ENCODE measurements at regions not wholly inside any gene's neighbourhood (a gene's known extent, or its start where the extent isn't known, plus 50 kb on each side); places are given as distances from the start of the nearest gene placed in this dataset.

- DNase-seq (ENCODE audit: low read depth in 3 of 3, low spot score in 1 of 3) = no peak
Observed at GRCh38 chr16:65988024-65988595, 378.4 kb upstream of the CDH5 start.

GRCh38 chr16:65984296-65984695 lies 382.2 kb upstream of the CDH5 start:
- no peak for DNase-seq (ENCODE audit: low read depth in 3 of 3, low spot score in 1 of 3)

- no peak for DNase-seq (ENCODE audit: low read depth in 3 of 3, low spot score in 1 of 3)
Observed at GRCh38 chr16:65981057-65981456, 385.4 kb upstream of the CDH5 start.

- no peak for DNase-seq (ENCODE audit: low read depth in 3 of 3, low spot score in 1 of 3)
Observed at GRCh38 chr16:65975049-65975708, 391.3 kb upstream of the CDH5 start.

GRCh38 chr16:65967376-65967775 lies 399.1 kb upstream of the CDH5 start:
- DNase-seq (ENCODE audit: low read depth in 3 of 3, low spot score in 1 of 3) = no peak

- DNase-seq (ENCODE audit: low read depth in 3 of 3, low spot score in 1 of 3) = no peak
Observed at GRCh38 chr16:65965628-65966027, 400.9 kb upstream of the CDH5 start.

- no peak for DNase-seq (ENCODE audit: low read depth in 3 of 3, low spot score in 1 of 3)
Observed at GRCh38 chr16:65964752-65965151, 401.7 kb upstream of the CDH5 start.

- no peak for DNase-seq (ENCODE audit: low read depth in 3 of 3, low spot score in 1 of 3)
Observed at GRCh38 chr16:65961476-65962143, 404.9 kb upstream of the CDH5 start.

- DNase-seq (ENCODE audit: low read depth in 3 of 3, low spot score in 1 of 3) = no peak
Observed at GRCh38 chr16:65959983-65960382, 406.5 kb upstream of the CDH5 start.

- no peak for DNase-seq (ENCODE audit: low read depth in 3 of 3, low spot score in 1 of 3)
Observed at GRCh38 chr16:65958086-65958485, 408.4 kb upstream of the CDH5 start.

- no peak for DNase-seq (ENCODE audit: low read depth in 3 of 3, low spot score in 1 of 3)
Observed at GRCh38 chr16:65956100-65956499, 410.4 kb upstream of the CDH5 start.

- no peak for DNase-seq (ENCODE audit: low read depth in 3 of 3, low spot score in 1 of 3)
Observed at GRCh38 chr16:65954446-65954845, 412.0 kb upstream of the CDH5 start.

GRCh38 chr16:65950211-65950610 lies 416.3 kb upstream of the CDH5 start:
- DNase-seq (ENCODE audit: low read depth in 3 of 3, low spot score in 1 of 3) = no peak

GRCh38 chr16:65948361-65948760 lies 418.1 kb upstream of the CDH5 start:
- no peak for DNase-seq (ENCODE audit: low read depth in 3 of 3, low spot score in 1 of 3)

- DNase-seq (ENCODE audit: low read depth in 3 of 3, low spot score in 1 of 3) = no peak
Observed at GRCh38 chr16:65947951-65948350, 418.5 kb upstream of the CDH5 start.

- DNase-seq (ENCODE audit: low read depth in 3 of 3, low spot score in 1 of 3) = no peak
Observed at GRCh38 chr16:65945493-65945892, 421.0 kb upstream of the CDH5 start.

GRCh38 chr16:65944361-65944760 lies 422.1 kb upstream of the CDH5 start:
- DNase-seq (ENCODE audit: low read depth in 3 of 3, low spot score in 1 of 3) = no peak

GRCh38 chr16:65940711-65941110 lies 425.8 kb upstream of the CDH5 start:
- no peak for DNase-seq (ENCODE audit: low read depth in 3 of 3, low spot score in 1 of 3)

- no peak for DNase-seq (ENCODE audit: low read depth in 3 of 3, low spot score in 1 of 3)
Observed at GRCh38 chr16:65938083-65938482, 428.4 kb upstream of the CDH5 start.

- DNase-seq (ENCODE audit: low read depth in 3 of 3, low spot score in 1 of 3) = no peak
Observed at GRCh38 chr16:65937455-65937854, 429.0 kb upstream of the CDH5 start.

GRCh38 chr16:65936096-65936495 lies 430.4 kb upstream of the CDH5 start:
- DNase-seq (ENCODE audit: low read depth in 3 of 3, low spot score in 1 of 3) = no peak

GRCh38 chr16:65934443-65934842 lies 432.0 kb upstream of the CDH5 start:
- no peak for DNase-seq (ENCODE audit: low read depth in 3 of 3, low spot score in 1 of 3)

- no peak for DNase-seq (ENCODE audit: low read depth in 3 of 3, low spot score in 1 of 3)
Observed at GRCh38 chr16:65933703-65934102, 432.8 kb upstream of the CDH5 start.
